H9 (cell line): ENCODE measurements at regions not wholly inside any gene's neighbourhood (a gene's known extent, or its start where the extent isn't known, plus 50 kb on each side); places are given as distances from the start of the nearest gene placed in this dataset.

Experiments
- DNase-seq: peaks from one replicate; pipeline ENCODE4 v3.0.0-alpha.2; 2017
- H2AFZ ChIP-seq: one replicate; pipeline ENCODE4 v1.6.1; 2013; ENCODE audit warnings: mild to moderate bottlenecking, low read length, control low read depth, moderate library complexity
- H2AK5ac ChIP-seq: 2 replicates; pipeline ENCODE4 v1.6.1; 2013; ENCODE audit warnings: low read length, control low read depth, mixed read lengths; ENCODE audit not compliant: insufficient read length
- H2BK120ac ChIP-seq: one replicate; pipeline ENCODE4 v1.6.1; 2013; ENCODE audit warnings: low read depth, mild to moderate bottlenecking, low read length, control low read depth, inconsistent platforms; ENCODE audit not compliant: poor library complexity, severe bottlenecking
- H2BK12ac ChIP-seq: 2 replicates; pipeline ENCODE4 v1.6.1; 2013; ENCODE audit warnings: low read length, control low read depth, mixed read lengths, low read depth; ENCODE audit not compliant: insufficient read length
- H2BK15ac ChIP-seq: 2 replicates; pipeline ENCODE4 v1.6.1; 2013; ENCODE audit warnings: low read depth, low read length, control low read depth
- H2BK20ac ChIP-seq: one replicate; pipeline ENCODE4 v1.6.1; 2013; ENCODE audit warnings: low read depth, mild to moderate bottlenecking, low read length, control low read depth, inconsistent platforms; ENCODE audit not compliant: poor library complexity, severe bottlenecking
- H2BK5ac ChIP-seq: 2 replicates; pipeline ENCODE4 v1.6.1; 2013; ENCODE audit warnings: low read length, control low read depth, mixed read lengths; ENCODE audit not compliant: insufficient read length
- H3K14ac ChIP-seq: 2 replicates; pipeline ENCODE4 v1.6.1; 2013; ENCODE audit warnings: low read length, control low read depth; ENCODE audit not compliant: insufficient read depth
- H3K18ac ChIP-seq: 2 replicates; pipeline ENCODE4 v1.6.1; 2013; ENCODE audit warnings: low read depth, mild to moderate bottlenecking, mixed read lengths, low read length, control low read depth; ENCODE audit not compliant: insufficient read length
- H3K23ac ChIP-seq: 2 replicates; pipeline ENCODE4 v1.6.1; 2013; ENCODE audit warnings: low read length, control low read depth, mixed read lengths, low read depth; ENCODE audit not compliant: insufficient read length
- H3K23me2 ChIP-seq: 2 replicates; pipeline ENCODE4 v1.6.1; 2013; ENCODE audit warnings: low read depth, mild to moderate bottlenecking, mixed read lengths, low read length, control low read depth; ENCODE audit not compliant: insufficient read length, poor library complexity, severe bottlenecking
- H3K27ac ChIP-seq: 2 replicates; pipeline ENCODE4 v1.5.1; 2013; ENCODE audit warnings: low read length, control low read depth, mixed read lengths, low read depth; ENCODE audit not compliant: insufficient read length
- H3K27me3 ChIP-seq: 2 replicates; pipeline ENCODE4 v1.6.1; 2013; ENCODE audit warnings: low read length, control low read depth, inconsistent platforms; ENCODE audit not compliant: insufficient read depth
- H3K4ac ChIP-seq: 2 replicates; pipeline ENCODE4 v1.6.1; 2013; ENCODE audit warnings: low read depth, mild to moderate bottlenecking, control low read depth, inconsistent platforms, low read length, moderate library complexity
- H3K4me1 ChIP-seq: 2 replicates; pipeline ENCODE4 v1.6.1; 2013; ENCODE audit warnings: low read length, control low read depth, inconsistent platforms; ENCODE audit not compliant: insufficient read depth
- H3K4me2 ChIP-seq: 2 replicates; pipeline ENCODE4 v1.6.1; 2013; ENCODE audit warnings: low read length, control low read depth, mixed read lengths; ENCODE audit not compliant: insufficient read length, insufficient read depth
- H3K56ac ChIP-seq: 2 replicates; pipeline ENCODE4 v1.6.1; 2013; ENCODE audit warnings: low read depth, mild to moderate bottlenecking, mixed read lengths, low read length, control low read depth; ENCODE audit not compliant: insufficient read length
- H3K79me1 ChIP-seq: 2 replicates; pipeline ENCODE4 v1.6.1; 2013; ENCODE audit warnings: low read depth, mild to moderate bottlenecking, moderate library complexity, low read length, control low read depth, inconsistent platforms; ENCODE audit not compliant: insufficient read depth, poor library complexity, severe bottlenecking
- H3K79me2 ChIP-seq: 2 replicates; pipeline ENCODE4 v1.6.1; 2013; ENCODE audit warnings: low read length, control low read depth, inconsistent platforms; ENCODE audit not compliant: insufficient read depth
- H3K9ac ChIP-seq: 2 replicates; pipeline ENCODE4 v1.6.1; 2013; ENCODE audit warnings: low read length, control low read depth, mixed read lengths; ENCODE audit not compliant: insufficient read length; ENCODE audit errors: extremely low read depth
- H3K9me3 ChIP-seq: one replicate; pipeline ENCODE4 v1.6.1; 2013; ENCODE audit warnings: low read depth, low read length, inconsistent platforms; ENCODE audit not compliant: control insufficient read depth
- H3T11ph ChIP-seq: one replicate; pipeline ENCODE4 v1.6.1; 2013; ENCODE audit warnings: mild to moderate bottlenecking, low read length, control low read depth, inconsistent platforms
- H4K20me1 ChIP-seq: one replicate; pipeline ENCODE4 v1.6.1; 2013; ENCODE audit not compliant: control insufficient read depth, insufficient read length, insufficient read depth
- H4K5ac ChIP-seq: 2 replicates; pipeline ENCODE4 v1.6.1; 2013; ENCODE audit warnings: low read depth, mild to moderate bottlenecking, mixed read lengths, low read length, control low read depth; ENCODE audit not compliant: insufficient read length
- H4K8ac ChIP-seq: replicated peaks from 2 replicates; pipeline ENCODE4 v1.6.1; 2013; ENCODE audit warnings: low read length, control low read depth, mixed read lengths, low read depth; ENCODE audit not compliant: insufficient read length
- H4K91ac ChIP-seq: 2 replicates; pipeline ENCODE4 v1.6.1; 2013; ENCODE audit warnings: low read depth, mild to moderate bottlenecking, moderate library complexity, mixed read lengths, low read length, control low read depth; ENCODE audit not compliant: insufficient read length
- H3K27ac Mint-ChIP-seq, 3 experiments: 2 replicates in 2 of 3; 3 replicates in 1 of 3; pipeline ENCODE4 v1.8.0; 2020 to 2021; ENCODE audit warnings: mixed read lengths in 3 of 3, mild to moderate bottlenecking in 1 of 3, moderate library complexity in 1 of 3
- H3K27me3 Mint-ChIP-seq: 2 replicates; pipeline ENCODE4 v1.8.0; 2021; ENCODE audit warnings: low read depth, mild to moderate bottlenecking, moderate library complexity, mixed read lengths
- H3K36me3 Mint-ChIP-seq, 3 experiments: 2 replicates in 2 of 3; 3 replicates in 1 of 3; pipeline ENCODE4 v1.8.0; 2020 to 2021; ENCODE audit warnings: low read depth in 3 of 3, mixed read lengths in 3 of 3; ENCODE audit not compliant: insufficient read depth in 1 of 3
- H3K4me1 Mint-ChIP-seq, 2 experiments: 2 replicates each; pipeline ENCODE4 v1.8.0; 2020; ENCODE audit warnings: mixed read lengths in 2 of 2
- H3K4me3 Mint-ChIP-seq, 2 experiments: 2 replicates in 1 of 2; 3 replicates in 1 of 2; pipeline ENCODE4 v1.8.0; 2020 to 2021; ENCODE audit warnings: mild to moderate bottlenecking in 2 of 2, mixed read lengths in 2 of 2, moderate library complexity in 1 of 2
- H3K9me3 Mint-ChIP-seq, 2 experiments: 2 replicates in 1 of 2; 3 replicates in 1 of 2; pipeline ENCODE4 v1.8.0; 2020; ENCODE audit warnings: mild to moderate bottlenecking in 2 of 2, mixed read lengths in 2 of 2, moderate library complexity in 1 of 2
- CTCF ChIP-seq: fragments of 200-600 bp; sonication (generic); conservative IDR thresholded peaks from 3 replicates; pipeline ENCODE4 v1.8.0; 2021; ENCODE audit warnings: antibody characterized with exemption, mild to moderate bottlenecking
- WGBS: extraction: QIAGEN DNeasy Blood & Tissue Kit; methylation state at CpG from one replicate; pipeline ENCODE4 v1.1.7; 2013; ENCODE audit warnings: missing lambda C conversion rate, low lambda C conversion rate, mixed read lengths; ENCODE audit not compliant: insufficient read length; ENCODE audit errors: extremely low coverage; 5-methylcytosine and 5-hydroxymethylcytosine counted together

GRCh38 chr12:111040690-111041089 lies 120.3 kb upstream of the MYL2 start:
- Histone ChIP-seq H2BK5ac (no peak overlapping the region), H3K9me3 (no peaks in the 10 kb centered on the region), H3K18ac (no peak overlapping the region), H2BK12ac (no peak overlapping the region), H3K56ac (no peak overlapping the region), H3K14ac (no peak overlapping the region), H3K4me2 (no peak overlapping the region), H2BK15ac (no peak overlapping the region), H4K8ac (no peak overlapping the region), H3K79me2 (no peaks in the 10 kb centered on the region; the same call in 1 of the 2 replicates), H4K20me1 (no peaks in the 10 kb centered on the region), H3K9ac (no peak overlapping the region), H3K4me1 (no peaks in the 10 kb centered on the region; the same call in 1 of the 2 replicates), H4K5ac (no peak overlapping the region), H3T11ph (no peak overlapping the region), H2AK5ac (no peak overlapping the region), H3K27ac (no peak overlapping the region), H3K4ac (no peak overlapping the region), H4K91ac (no peak overlapping the region), H3K79me1 (peaks cover 2% of the 10 kb centered on the region), H3K27me3 (peaks cover 8% of the 10 kb centered on the region; the same call in 1 of the 2 replicates), H3K23ac (no peak overlapping the region), H2AFZ (no peak overlapping the region), H2BK20ac (no peak overlapping the region), H3K23me2 (peaks cover 9% of the 10 kb centered on the region), H2BK120ac (no peak overlapping the region)
- Mint-ChIP-seq H3K27ac (no peak overlapping the region), H3K9me3 (no peaks in the 10 kb centered on the region), H3K4me1 (peaks cover 24 to 34% of the 10 kb centered on the region in 2 experiments), H3K4me3 (no peak overlapping the region), H3K27me3 (peaks cover 22% of the 10 kb centered on the region), H3K36me3 (peaks cover 0 to 6% (median 3%) of the 10 kb centered on the region in 3 experiments; a peak in 3 of 7 replicates)
- no peak for DNase-seq
- no CpG with 5 or more reads among the region's 3 CpGs for WGBS
- TF ChIP-seq CTCF, result no peak
